ENCODE measurements at regions not wholly inside any gene's neighbourhood (a gene's known extent, or its start where the extent isn't known, plus 50 kb on each side); places are given as distances from the start of the nearest gene placed in this dataset.

GRCh38 chr12:92570056-92570753, 132.6 kb upstream of the PLEKHG7 start (continued):
- TF ChIP-seq NBN (IDR thresholded peaks at IDR 0.05) (peak; percentile 73), SP1 (IDR thresholded peaks at IDR 0.05; ENCODE audit: low read depth, low read length) (no peak), NFYA (IDR thresholded peaks at IDR 0.05; ENCODE audit: borderline replicate concordance, low read depth, low read length) (no peak), RAD21 (IDR thresholded peaks at IDR 0.05; ENCODE audit: insufficient read depth, low read depth, low read length) (peak; percentile 81), CHD2 (IDR thresholded peaks at IDR 0.05; ENCODE audit: borderline replicate concordance, low read depth, low read length) (peak; percentile 32; the same call in 1 of the 2 replicates), ETV6 (conservative IDR thresholded peaks at IDR 0.05 in 1 of 2, IDR thresholded peaks at IDR 0.05 in 1 of 2; ENCODE audit: borderline replicate concordance in 1 of 2, low read depth in 1 of 2) (peak in 1 of 2 experiments; percentile 53; a peak in 1 of 4 replicates), PAX5 (IDR thresholded peaks at IDR 0.05; ENCODE audit: borderline replicate concordance, low read depth, low read length) (no peak), E4F1 (IDR thresholded peaks at IDR 0.05; ENCODE audit: borderline replicate concordance, partially characterized antibody) (no peak), SMC3 (IDR thresholded peaks at IDR 0.05; ENCODE audit: borderline replicate concordance, low read length) (peak; percentile 71), TCF7 (IDR thresholded peaks at IDR 0.05; ENCODE audit: borderline replicate concordance) (no peak), MYB (IDR thresholded peaks at IDR 0.05; ENCODE audit: borderline replicate concordance, low read depth, low read length) (no peak), LARP7 (IDR thresholded peaks at IDR 0.05) (no peak), RELA (IDR thresholded peaks at IDR 0.05; ENCODE audit: borderline replicate concordance, partially characterized antibody) (peak; percentile 6), NR2C2 (IDR thresholded peaks at IDR 0.05; ENCODE audit: borderline replicate concordance, control insufficient read depth, insufficient read length, low read depth) (no peak), SKIL (IDR thresholded peaks at IDR 0.05; ENCODE audit: low read depth, poor library complexity, severe bottlenecking) (peak; percentile 96), RFX5 (IDR thresholded peaks at IDR 0.05; ENCODE audit: low read depth, low read length) (no peak), RBBP5 (conservative IDR thresholded peaks at IDR 0.05) (no peak), ZZZ3 (IDR thresholded peaks at IDR 0.05; ENCODE audit: control insufficient read depth, insufficient read length, low read depth) (no peak), RB1 (IDR thresholded peaks at IDR 0.05; ENCODE audit: borderline replicate concordance) (peak; percentile 90; the same call in 1 of the 2 replicates), SRF (IDR thresholded peaks at IDR 0.05; ENCODE audit: low read depth in 2 of 2, low read length in 2 of 2) (no peak), ZBED1 (IDR thresholded peaks at IDR 0.05; ENCODE audit: borderline replicate concordance) (peak; percentile 64; the same call in 1 of the 2 replicates), CBFB (IDR thresholded peaks at IDR 0.05; ENCODE audit: low read depth) (no peak), ZBTB33 (IDR thresholded peaks at IDR 0.05) (no peak), CREM (IDR thresholded peaks at IDR 0.05; ENCODE audit: low read depth) (peak; percentile 17; the same call in 1 of the 2 replicates), EP300 (IDR thresholded peaks at IDR 0.05; ENCODE audit: borderline replicate concordance in 1 of 2, control insufficient read depth in 1 of 2, low read depth in 2 of 2, low read length in 2 of 2) (no peak), MTA3 (IDR thresholded peaks at IDR 0.05; ENCODE audit: borderline replicate concordance, low read length) (no peak; the same call in 1 of the 2 replicates)

Measured in GM12878 (cell line).